Endothelial cell (in vitro differentiated cells): ENCODE measurements at regions not wholly inside any gene's neighbourhood (a gene's known extent, or its start where the extent isn't known, plus 50 kb on each side); places are given as distances from the start of the nearest gene placed in this dataset.

ENCODE experiments used
- DNase-seq: peaks from one replicate; pipeline ENCODE4 v3.0.0; 2021; ENCODE audit warnings: low spot score
- H3K27ac Mint-ChIP-seq: one replicate; pipeline ENCODE4 v1.8.0; 2021; ENCODE audit warnings: mixed read lengths, inconsistent platforms; ENCODE audit not compliant: unreplicated experiment
- H3K27me3 Mint-ChIP-seq: one replicate; pipeline ENCODE4 v1.8.0; 2021; ENCODE audit warnings: mild to moderate bottlenecking, moderate library complexity, mixed read lengths, inconsistent platforms; ENCODE audit not compliant: unreplicated experiment
- H3K36me3 Mint-ChIP-seq: one replicate; pipeline ENCODE4 v1.8.0; 2021; ENCODE audit warnings: mild to moderate bottlenecking, low read depth, mixed read lengths, inconsistent platforms; ENCODE audit not compliant: unreplicated experiment
- H3K4me1 Mint-ChIP-seq: one replicate; pipeline ENCODE4 v1.8.0; 2021; ENCODE audit warnings: mild to moderate bottlenecking, mixed read lengths, inconsistent platforms; ENCODE audit not compliant: unreplicated experiment
- H3K4me3 Mint-ChIP-seq: one replicate; pipeline ENCODE4 v1.8.0; 2021; ENCODE audit warnings: mild to moderate bottlenecking, mixed read lengths, inconsistent platforms; ENCODE audit not compliant: unreplicated experiment
- H3K9me3 Mint-ChIP-seq: one replicate; pipeline ENCODE4 v1.8.0; 2021; ENCODE audit warnings: mixed read lengths, inconsistent platforms; ENCODE audit not compliant: unreplicated experiment
- TF ChIP-seq, protein P1 (sequence below): fragments of 200-600 bp; sonication (generic); IDR thresholded peaks from one replicate; pipeline ENCODE4 v1.5.0; 2021; ENCODE audit warnings: antibody characterized with exemption; ENCODE audit not compliant: unreplicated experiment

DNA sequence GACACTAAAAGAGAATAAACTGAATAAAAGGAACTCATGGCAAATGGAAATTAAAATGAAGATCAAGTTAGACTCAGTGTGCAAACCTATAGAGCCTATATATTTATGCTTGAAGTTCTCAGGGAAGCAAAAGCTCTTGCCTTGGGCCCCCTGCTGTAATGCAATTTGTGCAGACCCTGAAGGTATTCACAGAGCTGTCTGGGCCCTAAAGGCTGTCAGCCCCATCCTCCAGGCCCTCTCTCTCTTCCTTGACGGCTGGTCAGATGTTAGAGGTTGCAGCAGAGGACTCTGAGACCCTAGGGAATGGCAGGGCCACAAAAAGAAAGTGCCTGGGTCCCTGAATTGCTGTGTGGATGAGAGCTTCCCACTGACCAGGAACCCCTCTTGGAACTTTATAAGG is 283.9 kb upstream of the TUT7 start:
- Mint-ChIP-seq H3K27me3 (no peaks in the 10 kb centered on the region), H3K36me3 (no peaks in the 10 kb centered on the region), H3K27ac (no peak overlapping the region), H3K9me3 (no peaks in the 10 kb centered on the region), H3K4me1 (no peaks in the 10 kb centered on the region), H3K4me3 (no peak overlapping the region)
- TF ChIP-seq, protein P1, sequence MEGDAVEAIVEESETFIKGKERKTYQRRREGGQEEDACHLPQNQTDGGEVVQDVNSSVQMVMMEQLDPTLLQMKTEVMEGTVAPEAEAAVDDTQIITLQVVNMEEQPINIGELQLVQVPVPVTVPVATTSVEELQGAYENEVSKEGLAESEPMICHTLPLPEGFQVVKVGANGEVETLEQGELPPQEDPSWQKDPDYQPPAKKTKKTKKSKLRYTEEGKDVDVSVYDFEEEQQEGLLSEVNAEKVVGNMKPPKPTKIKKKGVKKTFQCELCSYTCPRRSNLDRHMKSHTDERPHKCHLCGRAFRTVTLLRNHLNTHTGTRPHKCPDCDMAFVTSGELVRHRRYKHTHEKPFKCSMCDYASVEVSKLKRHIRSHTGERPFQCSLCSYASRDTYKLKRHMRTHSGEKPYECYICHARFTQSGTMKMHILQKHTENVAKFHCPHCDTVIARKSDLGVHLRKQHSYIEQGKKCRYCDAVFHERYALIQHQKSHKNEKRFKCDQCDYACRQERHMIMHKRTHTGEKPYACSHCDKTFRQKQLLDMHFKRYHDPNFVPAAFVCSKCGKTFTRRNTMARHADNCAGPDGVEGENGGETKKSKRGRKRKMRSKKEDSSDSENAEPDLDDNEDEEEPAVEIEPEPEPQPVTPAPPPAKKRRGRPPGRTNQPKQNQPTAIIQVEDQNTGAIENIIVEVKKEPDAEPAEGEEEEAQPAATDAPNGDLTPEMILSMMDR: no peak
- no peak for DNase-seq

DNA sequence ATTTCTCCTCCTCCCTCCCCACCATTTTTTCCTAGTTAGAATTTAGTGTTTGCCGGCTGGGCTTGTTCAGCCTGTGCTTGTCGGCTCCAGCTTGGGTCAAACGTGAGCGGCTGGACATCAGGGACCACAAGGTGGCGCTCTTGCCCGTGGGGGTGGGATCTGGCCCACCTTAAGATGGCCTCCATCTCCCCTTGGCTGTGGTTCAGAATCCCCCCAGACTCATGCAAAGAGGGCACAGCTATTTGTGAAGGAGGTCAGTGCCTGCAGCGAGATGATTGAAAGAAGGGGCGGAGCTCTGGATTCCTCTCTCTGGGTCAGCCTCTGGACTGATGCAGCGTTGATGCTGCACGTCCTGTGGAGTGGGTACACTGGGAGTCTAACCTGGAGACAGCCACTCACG is 283.3 kb upstream of the TUT7 start:
- Mint-ChIP-seq H3K4me3 (no peak overlapping the region), H3K9me3 (no peaks in the 10 kb centered on the region), H3K27me3 (no peaks in the 10 kb centered on the region), H3K36me3 (no peaks in the 10 kb centered on the region), H3K4me1 (no peaks in the 10 kb centered on the region), H3K27ac (no peak overlapping the region)
- TF ChIP-seq, protein P1: peak; percentile 87
- peak; percentile 81 for DNase-seq

DNA sequence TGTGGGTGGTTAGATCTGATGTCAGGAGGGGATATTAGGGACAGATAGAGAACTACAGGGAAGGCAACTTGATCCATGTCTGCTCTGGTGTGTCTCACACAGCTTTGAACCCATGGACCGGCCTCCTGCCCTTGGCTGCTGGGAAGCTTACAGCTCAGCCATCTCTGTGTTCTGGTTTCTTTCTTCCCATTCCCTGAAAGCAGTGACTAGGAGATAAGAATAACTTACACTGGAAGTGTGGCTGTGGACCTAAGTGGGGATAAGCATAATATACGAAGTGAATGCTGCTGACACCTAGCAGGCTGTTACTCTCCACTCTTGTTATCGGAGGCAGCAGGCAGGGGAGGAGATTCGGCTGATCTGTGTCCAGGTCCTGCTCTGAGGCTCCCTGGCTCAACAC is 282.3 kb upstream of the TUT7 start:
- no peak overlapping the region for H3K27ac Mint-ChIP-seq
- no peak for DNase-seq
- H3K4me1 Mint-ChIP-seq: no peaks in the 10 kb centered on the region
- TF ChIP-seq, protein P1: no peak
- H3K9me3 Mint-ChIP-seq: no peaks in the 10 kb centered on the region
- no peak overlapping the region for H3K4me3 Mint-ChIP-seq
- no peaks in the 10 kb centered on the region for H3K27me3 Mint-ChIP-seq
- H3K36me3 Mint-ChIP-seq: no peaks in the 10 kb centered on the region

DNA sequence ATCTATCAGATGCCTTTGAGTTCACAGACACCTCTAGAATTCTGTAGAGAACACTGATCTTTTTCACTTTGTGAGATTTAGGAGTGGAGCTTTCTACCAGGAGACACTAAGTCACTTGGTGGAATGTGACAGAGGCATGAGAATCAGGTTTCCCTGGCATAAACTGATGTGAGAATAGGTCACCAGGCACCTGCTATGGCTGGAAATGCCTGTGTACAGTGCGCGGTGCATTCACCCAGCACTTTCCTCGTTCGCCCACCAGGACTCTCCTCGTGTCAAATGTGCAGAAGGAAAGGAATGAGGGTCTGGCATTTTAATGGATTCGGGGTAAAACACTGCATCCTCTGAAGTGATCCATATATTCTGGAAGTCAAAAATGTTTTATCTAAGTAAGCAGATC is 281.8 kb upstream of the TUT7 start:
- Mint-ChIP-seq H3K36me3 (no peaks in the 10 kb centered on the region), H3K4me3 (no peak overlapping the region), H3K4me1 (no peaks in the 10 kb centered on the region), H3K9me3 (no peaks in the 10 kb centered on the region), H3K27ac (no peak overlapping the region), H3K27me3 (no peaks in the 10 kb centered on the region)
- no peak for DNase-seq
- TF ChIP-seq, protein P1: no peak

DNA sequence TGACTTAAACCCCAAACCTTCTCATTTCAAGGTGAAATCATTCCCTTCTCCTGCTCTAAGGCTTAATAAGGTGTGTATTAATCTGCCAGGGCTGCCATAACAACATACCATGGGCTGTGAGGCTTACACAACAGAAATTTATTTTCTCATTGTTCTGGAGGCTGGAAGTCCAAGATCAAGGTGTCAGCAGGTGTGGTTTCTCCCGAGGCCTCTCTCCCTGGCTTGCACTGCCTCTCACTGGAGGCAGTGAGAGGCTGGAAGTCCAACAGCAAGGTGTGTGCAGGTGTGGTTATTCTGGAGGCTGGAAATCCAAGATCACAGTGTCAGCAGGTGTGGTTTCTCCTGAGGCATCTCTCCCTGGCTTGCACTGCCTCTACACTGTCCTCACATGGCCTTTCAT is 280.3 kb upstream of the TUT7 start:
- H3K36me3 Mint-ChIP-seq: no peaks in the 10 kb centered on the region
- H3K4me1 Mint-ChIP-seq: no peaks in the 10 kb centered on the region
- H3K27me3 Mint-ChIP-seq: no peaks in the 10 kb centered on the region
- H3K27ac Mint-ChIP-seq: no peak overlapping the region
- TF ChIP-seq, protein P1: no peak
- DNase-seq: no peak
- no peak overlapping the region for H3K4me3 Mint-ChIP-seq
- H3K9me3 Mint-ChIP-seq: no peaks in the 10 kb centered on the region
